ENCODE measurements at regions not wholly inside any gene's neighbourhood (a gene's known extent, or its start where the extent isn't known, plus 50 kb on each side); places are given as distances from the start of the nearest gene placed in this dataset.

DNA sequence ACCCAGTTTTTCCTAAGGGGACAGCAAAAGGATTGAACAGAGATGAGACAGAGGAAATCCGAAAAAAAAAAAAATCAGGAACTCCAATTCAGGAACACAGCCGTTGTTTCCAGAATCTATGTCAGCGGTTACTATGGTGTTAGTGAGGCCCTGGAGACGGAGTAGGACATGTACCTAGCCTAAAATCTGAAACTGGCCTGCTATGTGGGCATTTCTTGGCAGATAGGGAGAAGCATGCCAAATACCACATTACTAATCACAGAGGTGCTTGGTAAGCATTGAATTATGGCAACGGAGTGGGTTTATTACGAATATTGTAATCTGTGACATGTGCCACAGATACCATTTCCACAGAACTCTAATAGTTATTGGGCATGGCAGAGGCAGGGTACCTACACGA lies 530.6 kb downstream of the CCDC85A start:
- no peak for DNase-seq

DNA sequence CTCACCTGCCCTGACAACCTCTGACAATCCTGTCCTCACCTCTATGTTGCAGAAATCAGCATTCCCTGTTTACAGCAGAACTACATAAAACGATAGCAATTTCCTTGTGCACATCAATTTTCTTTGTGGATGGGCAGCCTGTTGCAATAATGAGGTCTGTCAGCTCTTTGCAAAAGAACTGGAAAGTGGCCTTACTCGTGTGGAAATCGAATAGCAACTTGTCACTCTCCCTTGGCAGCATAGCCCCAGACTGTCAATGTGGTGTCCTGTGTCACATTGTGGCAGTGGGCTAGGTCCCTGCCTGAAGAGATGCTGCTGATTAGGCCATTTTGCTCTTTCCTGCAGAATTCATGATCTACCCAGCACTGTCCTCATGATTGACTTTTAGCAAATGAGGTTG lies 531.9 kb downstream of the CCDC85A start:
- no peak for DNase-seq

DNA sequence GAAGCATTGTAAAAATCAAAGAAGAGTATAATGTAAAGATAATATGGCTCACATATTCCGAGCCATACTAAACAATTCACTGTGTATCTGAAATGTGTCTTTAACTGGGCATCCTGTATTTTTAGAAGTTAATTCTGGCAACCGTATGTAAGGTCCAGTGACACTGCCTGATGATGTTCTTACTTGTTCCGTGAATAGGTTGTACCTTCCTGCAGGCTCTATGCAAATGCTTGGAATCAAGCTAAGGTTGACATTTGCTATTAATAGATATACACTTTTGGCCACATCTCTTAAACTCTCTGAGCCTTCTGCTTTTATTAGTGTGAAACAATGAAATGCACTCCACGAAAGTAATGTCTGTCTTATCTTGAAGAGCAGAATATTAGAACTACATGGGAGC lies 534.6 kb downstream of the CCDC85A start:
- no peak for DNase-seq

DNA sequence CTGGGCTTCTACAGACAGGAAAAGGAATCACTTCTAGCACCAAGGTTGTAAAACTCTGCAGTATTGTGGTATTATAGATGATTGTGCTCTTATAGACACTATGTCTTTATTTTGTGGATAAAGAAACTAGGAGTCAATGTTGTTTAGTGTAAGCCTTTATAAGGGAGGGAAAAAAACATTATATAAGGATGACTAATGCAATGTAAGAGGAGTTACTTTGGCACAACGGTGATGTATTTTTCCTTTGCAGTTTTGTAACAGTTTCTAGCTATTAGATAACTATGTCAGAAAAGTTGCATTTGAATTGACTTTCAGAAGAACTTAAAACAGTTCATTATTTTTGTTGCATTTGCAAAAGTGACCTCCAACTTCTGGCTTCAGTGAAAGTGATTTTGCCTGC lies 545.4 kb downstream of the CCDC85A start:
- DNase-seq = no peak

DNA sequence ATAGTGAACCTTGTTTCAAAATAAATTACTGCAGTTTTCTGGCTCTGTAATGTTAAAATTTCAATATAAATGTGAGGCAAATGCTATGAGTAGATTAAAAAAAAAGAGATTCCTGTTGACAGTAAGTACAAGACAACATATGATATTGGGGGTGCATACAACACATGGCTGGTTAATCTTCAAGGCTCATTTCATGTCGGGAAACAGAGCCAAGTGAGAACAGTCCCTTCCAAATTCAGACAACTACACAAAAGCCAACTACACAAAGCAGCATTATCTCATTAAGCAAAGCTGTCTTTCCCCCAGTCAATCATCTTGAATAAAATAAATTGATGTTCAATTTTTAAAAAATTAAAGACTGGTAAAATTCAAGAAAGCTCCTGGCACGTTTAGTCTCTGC lies 549.2 kb downstream of the CCDC85A start:
- DNase-seq = no peak

DNA sequence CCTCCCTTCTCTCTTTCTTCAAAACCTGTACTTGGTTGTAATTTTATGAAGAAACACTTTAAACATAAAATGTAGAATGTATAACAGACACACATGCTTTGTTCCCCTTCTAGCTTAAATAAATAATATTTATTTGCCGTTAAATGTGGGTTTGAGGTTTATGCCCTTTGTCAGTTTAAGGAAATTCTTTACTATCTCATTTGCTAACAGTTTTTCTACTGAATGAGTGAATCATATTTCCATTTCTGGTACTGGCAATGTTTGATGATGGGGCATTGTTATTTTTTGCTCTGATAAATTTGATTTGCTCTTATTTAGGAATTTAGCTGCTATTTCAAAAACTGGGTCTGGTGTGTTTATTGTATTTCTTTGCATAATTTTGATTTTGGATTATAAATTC lies 555.6 kb downstream of the CCDC85A start:
- no peak for DNase-seq

DNA sequence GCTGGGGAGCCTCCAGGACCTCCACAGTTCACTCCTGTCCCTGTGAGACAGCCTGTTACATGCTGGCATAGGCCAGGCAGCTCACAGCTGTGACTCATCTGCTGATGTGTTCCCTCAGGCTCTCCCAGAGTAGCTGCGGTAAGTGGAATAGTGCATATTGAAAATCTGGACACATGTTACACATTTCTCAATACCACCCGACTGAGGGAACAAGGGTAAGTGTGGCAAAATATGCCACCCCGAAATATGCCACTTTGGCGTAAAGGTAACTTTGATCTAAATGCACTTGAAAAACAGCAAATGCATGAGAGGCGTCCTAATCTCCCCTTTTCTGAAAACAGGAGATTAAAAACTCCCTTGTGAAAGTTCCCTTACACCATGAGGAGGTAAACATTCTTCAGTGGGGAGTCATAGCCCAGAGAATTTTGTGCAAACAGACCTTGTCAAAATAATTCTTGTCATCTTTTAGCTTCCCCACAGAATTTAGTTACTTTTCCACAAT lies 557.9 kb downstream of the CCDC85A start:
- DNase-seq = no peak

DNA sequence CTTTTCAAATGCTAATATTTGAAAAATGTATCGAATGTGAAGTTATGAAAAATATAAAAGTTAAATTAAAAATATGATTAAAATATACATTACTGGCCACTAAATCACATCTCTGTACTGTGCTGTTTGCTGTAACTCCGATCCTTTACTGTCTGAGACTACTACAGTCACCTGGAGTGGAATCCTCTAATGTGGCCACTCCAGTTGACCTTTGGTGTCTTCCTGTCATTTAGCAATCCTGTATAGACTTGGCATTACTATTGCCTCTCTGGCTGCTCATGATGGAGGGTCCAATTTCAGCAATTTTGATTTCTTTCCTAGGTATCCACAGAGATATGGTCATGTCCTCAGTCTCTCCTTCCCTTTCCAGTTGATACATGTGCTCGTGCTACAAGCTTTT lies 560.0 kb downstream of the CCDC85A start:
- DNase-seq = no peak

DNA sequence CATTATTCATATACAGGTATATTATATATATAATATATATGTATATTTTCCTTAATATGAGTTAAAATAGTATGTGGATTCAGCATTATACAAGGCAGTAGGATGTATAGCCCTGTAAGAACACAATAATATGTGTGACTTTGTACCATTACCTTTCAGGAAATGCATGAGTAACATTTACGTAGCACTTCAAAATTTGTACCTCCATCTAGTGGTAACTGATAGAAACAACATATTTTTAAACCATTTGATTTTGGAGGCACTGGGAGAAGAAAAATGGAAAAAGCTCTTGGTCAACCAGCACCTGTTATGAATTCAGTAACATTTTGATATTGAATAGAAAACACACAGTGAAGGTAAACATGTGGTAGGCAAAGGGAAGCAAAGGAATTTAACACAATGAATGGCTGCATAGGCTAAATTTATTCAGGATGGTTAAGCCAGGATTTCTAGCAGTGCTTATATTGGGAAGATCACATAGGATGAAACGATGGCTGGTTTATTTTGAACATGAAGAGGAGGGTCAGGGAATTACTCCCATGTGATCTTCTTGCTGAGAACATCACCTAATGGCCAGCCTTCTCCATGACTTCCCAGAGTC lies 565.5 kb downstream of the CCDC85A start:
- DNase-seq = no peak

DNA sequence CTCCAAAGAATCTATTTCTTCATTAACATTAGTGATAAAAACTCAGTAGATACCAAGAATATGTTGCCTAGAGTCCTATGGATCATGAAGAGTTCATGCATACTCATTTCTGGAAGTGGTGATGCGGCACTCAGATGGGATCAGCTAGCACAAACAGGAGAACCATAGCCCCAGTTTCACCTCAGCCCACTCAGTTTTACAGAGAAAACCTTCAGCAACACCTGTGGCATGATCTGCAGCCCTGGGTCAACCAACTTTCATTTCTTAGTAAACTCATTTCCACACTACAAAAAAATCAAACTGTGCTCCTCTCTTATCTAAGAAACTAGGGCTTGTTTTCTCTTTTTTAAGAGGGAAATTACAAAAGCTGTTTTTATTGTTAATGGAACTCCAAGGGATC lies 569.4 kb downstream of the CCDC85A start:
- no peak for DNase-seq

DNA sequence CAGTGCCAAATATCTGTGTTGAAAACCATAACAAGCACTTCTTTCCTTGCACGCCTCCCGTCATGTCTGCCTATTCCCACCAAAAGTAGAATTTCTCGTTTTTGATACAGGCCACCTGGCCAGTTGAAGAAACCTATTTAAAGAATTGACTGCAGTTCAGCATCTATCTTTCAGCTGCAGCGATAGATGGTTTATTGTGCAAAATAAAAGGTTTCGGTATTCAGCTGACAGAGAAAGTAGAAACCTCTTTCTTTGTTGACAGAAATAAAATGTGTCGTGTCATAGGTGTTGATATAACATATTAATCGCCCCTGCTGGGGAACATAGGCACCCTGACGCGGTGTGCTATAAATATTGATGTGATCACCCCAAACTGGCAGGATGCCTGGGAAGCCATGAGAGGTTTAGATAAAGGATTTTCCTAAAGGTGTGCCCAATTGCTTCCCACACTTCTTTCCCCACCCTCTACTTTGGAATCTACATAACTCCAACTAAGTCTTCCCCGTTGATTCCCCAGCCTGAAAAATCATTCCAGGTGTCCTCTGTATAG lies 570.4 kb downstream of the CCDC85A start:
- no peak for DNase-seq

DNA sequence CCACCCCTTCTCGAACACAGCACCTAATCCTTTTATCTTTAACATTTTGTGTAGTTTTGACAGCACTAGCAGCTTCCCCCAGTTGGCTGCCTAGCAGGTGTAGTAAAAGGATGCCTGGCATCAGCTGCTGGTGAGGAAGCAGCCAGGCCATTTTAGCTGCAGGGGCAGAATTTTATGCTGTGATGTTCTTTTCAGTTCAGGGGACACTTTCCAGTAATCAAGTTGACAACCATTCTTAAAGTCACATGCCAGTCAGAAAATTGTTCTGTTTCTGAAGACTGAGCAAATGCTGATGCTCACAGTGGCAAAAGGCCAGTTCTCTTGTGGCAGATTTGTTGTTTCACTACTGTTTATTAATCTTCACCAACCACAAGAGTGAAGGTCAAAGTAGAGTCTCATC lies 570.8 kb downstream of the CCDC85A start:
- DNase-seq = no peak

DNA sequence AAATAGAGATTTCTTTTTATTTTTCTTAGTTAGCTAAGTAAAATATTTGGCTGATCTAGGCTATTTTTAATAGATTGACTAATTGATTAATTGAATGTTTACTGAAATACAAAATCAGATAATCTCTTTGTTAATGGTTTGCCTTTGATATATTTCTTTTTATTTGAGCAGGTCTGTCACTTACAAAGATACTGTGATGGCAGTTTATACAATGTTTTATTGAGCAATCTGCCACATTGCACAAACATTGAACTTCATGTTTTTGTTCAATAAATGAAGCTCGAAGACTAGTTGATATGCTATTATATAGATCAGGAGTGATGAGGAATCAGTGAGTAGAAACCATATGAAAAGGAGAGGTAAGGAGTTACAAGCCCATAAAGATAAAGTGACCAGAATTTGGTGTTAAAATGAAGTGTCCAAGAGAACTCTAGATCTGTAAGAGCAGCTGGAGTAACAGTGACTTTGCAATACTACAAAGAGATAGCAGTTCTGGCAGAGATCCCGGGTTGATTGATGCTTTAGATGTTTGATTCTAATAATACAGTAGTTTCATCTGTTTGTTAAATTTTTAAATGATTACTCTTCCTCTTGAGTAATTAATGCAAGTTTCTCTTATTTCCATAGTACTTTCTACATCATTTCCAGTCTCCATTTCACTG lies 574.2 kb downstream of the CCDC85A start:
- DNase-seq = no peak

DNA sequence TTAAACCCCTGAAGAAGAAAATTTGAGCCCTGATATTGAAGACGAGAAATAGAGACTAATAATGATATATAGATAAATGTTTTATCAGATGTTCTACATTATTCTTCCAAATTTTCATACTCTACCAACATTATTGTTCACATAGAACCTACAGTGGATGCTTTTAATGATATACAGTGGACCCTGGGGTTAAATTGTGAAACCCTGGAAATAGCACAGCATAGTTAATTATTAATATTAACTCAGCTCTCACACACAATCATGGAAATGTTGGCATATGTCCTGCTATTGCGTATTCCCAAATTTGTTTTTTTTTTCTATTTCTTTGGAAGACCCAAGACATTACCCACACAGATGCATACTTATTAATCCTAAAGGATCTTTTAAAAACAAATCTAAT lies 579.9 kb downstream of the CCDC85A start:
- no peak for DNase-seq

DNA sequence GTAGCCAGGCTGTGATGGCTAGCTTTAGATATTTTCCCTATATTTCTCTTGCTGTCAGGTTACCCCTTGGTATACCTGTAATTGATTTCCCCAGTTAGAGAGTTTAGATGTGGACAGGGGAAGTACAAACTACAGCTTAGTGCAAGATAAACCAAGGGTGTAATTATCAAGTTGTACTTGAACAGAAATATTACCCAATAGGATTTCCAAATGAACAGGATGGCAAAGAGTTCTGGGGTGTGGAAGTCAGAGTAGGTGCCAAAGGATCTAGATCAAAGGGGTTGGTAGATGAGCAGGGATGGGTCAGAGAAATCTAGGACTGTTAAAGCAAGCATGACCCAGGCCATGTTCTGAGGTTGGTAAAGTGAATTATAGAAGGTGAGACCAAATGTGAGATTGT lies 585.2 kb downstream of the CCDC85A start:
- no peak for DNase-seq

DNA sequence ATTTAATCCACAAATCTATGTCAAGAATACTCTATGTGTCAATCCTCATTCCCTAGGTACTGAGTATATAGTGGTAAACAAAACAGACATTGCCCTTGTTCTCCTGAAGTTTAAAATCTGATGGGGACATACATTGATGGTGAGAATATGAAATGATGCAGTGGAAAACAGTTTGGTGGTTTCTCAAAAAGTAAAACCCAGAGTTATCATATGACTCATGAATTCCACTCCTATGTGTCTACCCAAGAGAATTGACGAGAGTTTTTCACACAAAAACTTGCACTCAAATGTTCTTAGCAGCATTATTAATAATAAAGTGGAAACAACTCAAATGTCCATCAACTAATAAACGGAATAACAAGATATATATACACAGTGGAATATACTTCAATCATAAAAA lies 586.7 kb downstream of the CCDC85A start:
- no peak for DNase-seq

DNA sequence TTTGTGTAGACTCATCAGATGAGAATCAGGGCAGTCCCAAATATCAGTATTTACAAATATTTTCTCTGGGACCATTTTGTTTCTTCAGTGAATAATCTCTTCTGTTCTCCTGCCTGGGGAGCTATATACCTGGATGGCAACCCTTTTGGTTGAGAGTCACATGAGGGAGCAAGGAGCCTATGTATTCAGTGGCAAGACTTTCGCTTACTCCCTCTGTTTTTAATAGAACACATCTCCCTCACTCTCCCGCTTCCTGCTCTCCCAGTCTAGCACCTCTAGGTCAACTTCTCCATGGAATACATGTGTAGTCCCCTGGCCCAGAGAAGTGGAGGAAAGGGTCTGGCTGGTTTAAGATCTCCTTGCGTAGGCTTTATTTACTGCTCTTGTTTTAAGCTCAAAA lies 600.3 kb downstream of the CCDC85A start:
- DNase-seq = no peak

DNA sequence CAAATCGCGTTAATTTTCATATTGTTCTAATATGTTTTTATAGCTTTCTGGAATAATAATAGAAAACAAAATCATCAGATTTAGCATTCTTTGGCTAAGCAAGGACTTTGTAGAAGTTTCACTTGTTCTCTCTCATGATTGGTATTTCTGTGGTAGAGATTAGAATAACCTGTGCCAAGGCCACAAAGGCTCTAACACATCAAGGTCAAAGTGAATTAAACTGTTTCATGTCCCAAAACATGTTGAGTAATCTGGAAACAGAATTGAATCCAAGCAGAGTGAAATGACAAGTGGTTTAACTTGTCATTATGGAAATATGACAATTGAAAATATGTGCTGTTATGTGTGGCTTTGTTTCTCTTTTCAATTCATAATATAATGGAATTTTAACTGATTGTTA lies 617.4 kb downstream of the CCDC85A start:
- no peak for DNase-seq

DNA sequence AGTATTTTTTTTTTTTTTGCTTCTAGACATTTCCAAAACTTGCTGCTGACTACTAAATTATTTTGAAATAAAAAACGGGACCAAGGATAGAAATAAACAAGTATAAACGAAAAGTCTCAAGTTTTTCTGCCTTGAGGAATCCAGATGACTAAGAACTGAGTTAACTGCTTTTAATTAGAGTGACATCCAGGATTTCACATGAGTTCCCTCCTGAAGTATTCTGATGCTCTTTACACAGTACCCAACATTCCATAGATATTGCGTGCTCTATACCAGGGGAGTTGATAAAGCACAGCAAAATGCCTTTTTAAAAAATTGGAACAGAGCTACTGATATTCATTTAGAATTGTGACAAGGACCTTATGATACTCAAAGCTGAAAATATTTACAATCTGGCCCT lies 618.0 kb downstream of the CCDC85A start:
- no peak for DNase-seq

DNA sequence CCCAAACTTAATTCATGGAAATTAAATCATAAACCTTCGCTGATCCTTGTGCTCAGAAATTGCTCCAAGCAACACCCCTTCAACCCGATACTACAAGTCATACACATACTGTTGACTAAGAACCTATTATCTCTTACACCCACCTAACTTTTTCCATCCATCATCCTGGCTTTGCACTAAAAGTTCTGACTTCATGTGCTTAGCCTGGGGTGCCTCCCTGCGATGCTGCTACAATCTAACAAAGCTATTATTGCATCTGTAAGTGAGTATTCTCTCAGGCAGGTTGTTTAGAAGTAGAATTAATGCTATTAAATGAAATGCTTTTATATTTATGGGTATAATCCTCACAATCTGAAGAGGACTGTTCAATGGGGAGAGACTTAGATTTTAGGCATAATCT lies 619.8 kb downstream of the CCDC85A start:
- no peak for DNase-seq

DNA sequence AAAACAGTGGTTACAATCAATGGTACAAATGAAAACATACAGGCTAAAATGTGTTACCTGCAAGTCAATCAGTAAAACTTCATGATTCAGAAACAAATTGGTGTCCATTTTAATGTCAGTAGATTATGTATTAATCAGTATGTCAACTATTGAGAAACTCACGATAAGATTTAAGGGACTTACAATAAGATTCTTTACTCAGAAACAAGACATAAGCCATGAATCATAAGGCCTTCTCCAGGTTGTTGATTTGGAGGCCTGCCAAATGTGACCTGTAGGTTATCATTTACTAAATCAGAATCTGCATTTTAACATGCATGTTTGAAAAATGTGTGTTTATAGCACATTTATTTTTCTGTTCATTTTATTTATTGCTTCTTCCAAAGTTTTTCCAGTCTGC lies 623.1 kb downstream of the CCDC85A start:
- no peak for DNase-seq

DNA sequence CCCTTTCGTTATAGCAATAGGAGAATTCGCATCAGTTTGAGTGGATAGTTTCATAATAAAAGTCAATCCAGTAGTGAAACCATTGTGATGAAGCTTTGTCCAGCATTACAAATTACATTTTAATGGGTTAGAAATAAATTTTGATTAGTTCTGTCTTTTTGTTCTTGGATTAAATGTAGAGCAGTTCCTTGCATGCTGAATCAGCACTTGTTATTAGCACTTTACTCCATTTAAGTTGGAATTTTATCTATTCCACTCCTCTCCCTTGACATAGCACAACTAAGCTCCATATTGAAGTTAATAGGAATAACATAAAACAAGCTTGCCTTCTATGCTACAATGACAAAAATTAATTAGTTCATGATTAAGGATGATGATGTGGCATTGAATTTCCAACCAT lies 624.1 kb downstream of the CCDC85A start:
- no peak for DNase-seq

DNA sequence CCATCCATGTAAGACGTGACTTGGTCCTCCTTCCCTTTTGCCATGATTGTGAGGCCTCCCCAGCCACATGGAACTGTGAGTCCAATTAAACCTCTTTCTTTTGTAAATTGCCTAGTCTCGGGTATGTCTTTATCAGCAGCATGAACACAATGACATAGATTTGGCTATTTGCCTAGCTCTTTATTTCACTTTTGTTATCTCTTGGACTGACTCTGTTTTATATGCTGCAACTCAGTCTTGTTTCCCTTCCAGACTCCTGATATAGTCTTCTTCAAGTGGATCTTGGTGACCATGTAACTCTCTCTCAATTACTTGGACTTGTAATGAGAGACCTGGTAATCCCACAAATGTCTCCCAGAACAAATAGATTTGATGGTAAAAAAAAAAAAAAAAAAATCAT lies 627.6 kb downstream of the CCDC85A start:
- DNase-seq = no peak

DNA sequence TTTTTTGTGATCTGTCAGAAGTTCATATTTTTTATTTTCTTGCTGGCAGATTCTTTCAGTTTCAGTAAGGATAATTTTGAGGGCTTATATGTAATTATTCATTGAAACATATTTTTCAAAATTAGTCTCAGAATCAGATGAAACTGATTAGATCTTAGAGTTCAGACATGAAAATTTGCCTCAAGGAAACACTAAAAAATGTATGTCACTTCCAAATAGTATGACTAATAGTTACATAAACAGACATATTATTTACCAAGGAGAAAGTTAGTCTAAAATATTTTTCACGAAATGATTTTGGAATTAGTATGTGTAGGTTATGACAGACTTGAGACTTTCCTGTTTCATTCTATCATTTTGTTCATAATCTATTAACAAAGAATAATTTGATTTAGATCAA lies 628.6 kb downstream of the CCDC85A start:
- DNase-seq = no peak

DNA sequence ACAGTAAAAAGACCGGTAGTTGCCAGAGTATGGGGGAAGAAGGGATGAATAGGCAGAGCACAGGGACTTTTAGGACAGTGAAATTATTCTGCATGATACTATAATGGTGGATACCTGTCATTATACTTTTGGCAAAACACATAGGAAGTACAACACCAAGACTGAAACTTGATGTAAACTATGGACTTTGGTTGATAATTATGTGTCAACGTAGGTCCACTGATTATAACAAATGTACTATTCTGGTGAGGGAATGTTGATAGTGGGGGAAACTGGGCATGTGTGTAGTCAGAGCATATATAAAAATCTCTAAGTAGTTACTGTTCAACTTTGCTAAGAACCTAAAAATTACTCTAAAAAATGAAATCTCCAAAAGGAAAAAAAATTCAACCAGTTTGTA lies 629.7 kb downstream of the CCDC85A start:
- DNase-seq = no peak
